ENCODE measurements at regions not wholly inside any gene's neighbourhood (a gene's known extent, or its start where the extent isn't known, plus 50 kb on each side); places are given as distances from the start of the nearest gene placed in this dataset.

DNA sequence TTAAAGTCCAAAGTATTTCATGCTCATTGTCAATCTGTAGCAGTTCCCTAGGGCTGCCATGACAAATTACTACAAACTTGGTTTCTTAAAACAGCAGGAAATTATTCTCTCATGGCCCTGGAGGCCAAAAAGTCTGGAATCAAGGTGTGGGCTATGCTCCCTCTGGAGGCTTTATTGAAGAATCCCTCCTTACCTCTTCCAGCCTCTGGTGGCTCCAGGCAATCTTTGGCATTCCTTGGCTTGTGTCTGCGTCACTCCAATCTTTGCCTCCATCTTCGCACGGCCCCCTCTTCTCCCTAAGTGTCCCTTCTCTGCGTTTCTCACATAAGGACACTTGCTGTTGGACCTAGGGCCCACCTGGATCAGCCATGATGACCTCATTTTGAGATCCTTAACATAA lies 170.4 kb downstream of the SMIM20 start:
- TF ChIP-seq TSHZ2 (CRISPR knock-in tag; IDR thresholded peaks at IDR 0.05), result no peak
- TF ChIP-seq ZFP30 (CRISPR knock-in tag; IDR thresholded peaks at IDR 0.05), result no peak
- no peak for TF ChIP-seq ARNTL (CRISPR knock-in tag; IDR thresholded peaks at IDR 0.05; ENCODE audit: borderline replicate concordance, low read depth)
- no peak for TF ChIP-seq POU6F1 (CRISPR knock-in tag; IDR thresholded peaks at IDR 0.05; ENCODE audit: borderline replicate concordance, low read depth)
- no peak for TF ChIP-seq ZNF70 (CRISPR knock-in tag; IDR thresholded peaks at IDR 0.05)
- TF ChIP-seq PATZ1 (CRISPR knock-in tag; IDR thresholded peaks at IDR 0.05; ENCODE audit: borderline replicate concordance), result no peak
- no peak for TF ChIP-seq CSRNP3 (CRISPR knock-in tag; IDR thresholded peaks at IDR 0.05)
- no peak for TF ChIP-seq ZNF8 (CRISPR knock-in tag; IDR thresholded peaks at IDR 0.05)
- TF ChIP-seq, protein P1, sequence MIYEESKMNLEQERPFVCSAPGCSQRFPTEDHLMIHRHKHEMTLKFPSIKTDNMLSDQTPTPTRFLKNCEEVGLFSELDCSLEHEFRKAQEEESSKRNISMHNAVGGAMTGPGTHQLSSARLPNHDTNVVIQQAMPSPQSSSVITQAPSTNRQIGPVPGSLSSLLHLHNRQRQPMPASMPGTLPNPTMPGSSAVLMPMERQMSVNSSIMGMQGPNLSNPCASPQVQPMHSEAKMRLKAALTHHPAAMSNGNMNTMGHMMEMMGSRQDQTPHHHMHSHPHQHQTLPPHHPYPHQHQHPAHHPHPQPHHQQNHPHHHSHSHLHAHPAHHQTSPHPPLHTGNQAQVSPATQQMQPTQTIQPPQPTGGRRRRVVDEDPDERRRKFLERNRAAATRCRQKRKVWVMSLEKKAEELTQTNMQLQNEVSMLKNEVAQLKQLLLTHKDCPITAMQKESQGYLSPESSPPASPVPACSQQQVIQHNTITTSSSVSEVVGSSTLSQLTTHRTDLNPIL (CRISPR knock-in tag; IDR thresholded peaks at IDR 0.05; ENCODE audit: low read depth), result no peak
- no peak for TF ChIP-seq ZC3H10 (CRISPR knock-in tag; IDR thresholded peaks at IDR 0.05)
